Heart right ventricle (tissue), 16 donors: ENCODE measurements at regions not wholly inside any gene's neighbourhood (a gene's known extent, or its start where the extent isn't known, plus 50 kb on each side); places are given as distances from the start of the nearest gene placed in this dataset.

Experiments used
- ATAC-seq, 8 donors: fragments of 200-7000 bp; cut with Tn5 transposase; one replicate each; pipeline ENCODE4 v1.9.1; 2020; ENCODE audit warnings: mild to moderate bottlenecking in 8 of 8, moderate library complexity in 8 of 8, moderate number of reproducible peaks in 1 of 8
- DNase-seq, 2 donors: peaks; one replicate each; pipeline ENCODE4 v3.0.0-alpha.2; 2020
- H3K27ac ChIP-seq, 10 donors: fragments of 200-600 bp; sonication (generic) in 2 of 10; one replicate each; pipeline versions ENCODE4 v1.5.0 to v1.8.0; 2020 to 2022; ENCODE audit warnings: mild to moderate bottlenecking in 3 of 10
- H3K27me3 ChIP-seq, 7 donors: fragments of 200-600 bp; one replicate each; pipeline ENCODE4 v1.8.0; 2021 to 2022; ENCODE audit warnings: mild to moderate bottlenecking in 2 of 7
- H3K36me3 ChIP-seq, 9 donors: fragments of 200-600 bp; sonication (generic) in 1 of 9; one replicate each; pipeline versions ENCODE4 v1.5.0 to v1.8.0; 2020 to 2022; ENCODE audit warnings: mild to moderate bottlenecking in 2 of 9
- H3K4me1 ChIP-seq, 9 donors: fragments of 200-600 bp; sonication (generic) in 1 of 9; one replicate each; pipeline versions ENCODE4 v1.5.0 to v1.8.0; 2020 to 2022; ENCODE audit warnings: mild to moderate bottlenecking in 4 of 9
- H3K4me3 ChIP-seq, 10 donors: fragments of 200-600 bp; sonication (generic) in 2 of 10; one replicate each; pipeline versions ENCODE4 v1.5.0 to v1.8.0; 2020 to 2022; ENCODE audit warnings: mild to moderate bottlenecking in 7 of 10, moderate library complexity in 2 of 10
- H3K9me3 ChIP-seq, 11 donors: fragments of 200-600 bp in 10 of 11; sonication (generic) in 2 of 11; one replicate each; pipeline versions ENCODE4 v1.5.0 to v1.8.0; 2013 to 2022; ENCODE audit warnings: mild to moderate bottlenecking in 2 of 11, control low read depth in 1 of 11, moderate library complexity in 1 of 11
- CTCF ChIP-seq, 9 donors: fragments of 200-600 bp; sonication (generic) in 2 of 9; IDR thresholded peaks; one replicate each; pipeline versions ENCODE4 v1.5.0 to v1.8.0; 2021 to 2022; ENCODE audit warnings: antibody characterized with exemption in 9 of 9, mild to moderate bottlenecking in 5 of 9, moderate library complexity in 1 of 9
- WGBS, 2 donors: extraction: QIAGEN DNeasy Blood & Tissue Kit; methylation state at CpG; one replicate each; pipeline ENCODE4 v1.1.7; 2013; ENCODE audit warnings: inconsistent platforms in 1 of 2; 5-methylcytosine and 5-hydroxymethylcytosine counted together
- intact Hi-C, 10 donors: fragments of 100-400 bp; cut with DNase I; formaldehyde crosslinking; loops; one replicate each; pipeline versions ENCODE4 v1.11.1 to v1.14.2; 2022
- donor health status: Arrhythmogenic right ventricular cardiomyopathy.
- donor health status: ischemic (EF 13 %, LVEDD 7.1; RV severe dilation, severe dysfunction).
- donor health status: healthy with polysubstance abuse.
- donor health status: DM: no; HTN: yes; CAD: no.
- donor health status: DM: no; HTN: no; CAD: no.
- donor health status: ischemic (EF 25% LVEDD 6.9; RV normal size, moderate dysfunction).
- donor health status: ischemic (EF 25% LVEDD 5.7; RV mildly dilated, moderate dysfunction).
- donor health status: healthy.
- donor health status: DM: yes; HTN: yes; CAD: no.
- donor health status: Ischemic cardiomyopathy.
- donor health status: ischemic (EF 35%, LVEDD 5.7; RV mildly dilated, moderate dysfunction).
- donor health status: nonischemic (EF 11% LVEDD 7.7; RV severe dilation, severe dysfunction).
- donor health status: DM: yes; HTN: yes; CAD: no.
- donor health status: PGD.
- donor health status: ischemic (EF 29% LVEDD 5.4; RV normal size, mild dysfunction).
- donor health status: nonischemic (EF 23%, LVEDD 6.1; RV moderate dilation, normal function).

GRCh38 chr1:57633056-57633455, 209.2 kb upstream of the DAB1 start:
- ATAC-seq (no peak), DNase-seq (no peak)
- Histone ChIP-seq H3K36me3 (no peaks in the 10 kb centered on the region), H3K27me3 (peaks cover 0 to 3% (median 0%) of the 10 kb centered on the region in 7 donors), H3K9me3 (no peaks in the 10 kb centered on the region), H3K4me1 (no peaks in the 10 kb centered on the region), H3K27ac (no peak overlapping the region), H3K4me3 (no peak overlapping the region)
- 43 to 53% methylated on average over 4 of the region's 4 CpGs for WGBS, 2 donors
- TF ChIP-seq CTCF (IDR thresholded peaks at IDR 0.05): no peak
- intact Hi-C loops: no loop called here

- no peak for ATAC-seq
- H3K4me1 ChIP-seq: no peaks in the 10 kb centered on the region
- intact Hi-C loops: no loop called here
Measured at GRCh38 chr1:57632401-57632800, 208.5 kb upstream of the DAB1 start.

GRCh38 chr1:57627612-57628011, 203.8 kb upstream of the DAB1 start:
- no peak for ATAC-seq

More at GRCh38 chr1:57632401-57632800, 208.5 kb upstream of the DAB1 start:
- no peaks in the 10 kb centered on the region for H3K36me3 ChIP-seq
- DNase-seq: no peak
- no peaks in the 10 kb centered on the region for H3K9me3 ChIP-seq
- peaks cover 0 to 3% (median 0%) of the 10 kb centered on the region in 7 donors for H3K27me3 ChIP-seq
- no peak overlapping the region for H3K27ac ChIP-seq
- TF ChIP-seq CTCF (IDR thresholded peaks at IDR 0.05): no peak
- no peak overlapping the region for H3K4me3 ChIP-seq
- WGBS, 2 donors: 59% methylated on average over 3 of the region's 3 CpGs

GRCh38 chr1:57623791-57624538, 200.1 kb upstream of the DAB1 start:
- no peak for TF ChIP-seq CTCF (IDR thresholded peaks at IDR 0.05)
- intact Hi-C loops: no loop called here
- Histone ChIP-seq H3K4me3 (no peak overlapping the region), H3K27me3 (no peaks in the 10 kb centered on the region), H3K27ac (no peak overlapping the region), H3K36me3 (no peaks in the 10 kb centered on the region), H3K9me3 (no peaks in the 10 kb centered on the region), H3K4me1 (peaks cover 0 to 17% (median 8%) of the 10 kb centered on the region in 9 donors)
- ATAC-seq: no peak
- DNase-seq: no peak
- 70 to 73% methylated on average over 3 of the region's 3 CpGs for WGBS, 2 donors

More at GRCh38 chr1:57627612-57628011, 203.8 kb upstream of the DAB1 start:
- Histone ChIP-seq H3K36me3 (no peaks in the 10 kb centered on the region), H3K9me3 (no peaks in the 10 kb centered on the region), H3K27ac (no peak overlapping the region), H3K4me1 (peaks cover 0 to 10% (median 7%) of the 10 kb centered on the region in 9 donors), H3K4me3 (no peak overlapping the region), H3K27me3 (no peaks in the 10 kb centered on the region)
- DNase-seq: no peak
- no peak for TF ChIP-seq CTCF (IDR thresholded peaks at IDR 0.05)
- intact Hi-C loops: no loop called here
